Osteocyte (in vitro differentiated cells): ENCODE measurements at regions not wholly inside any gene's neighbourhood (a gene's known extent, or its start where the extent isn't known, plus 50 kb on each side); places are given as distances from the start of the nearest gene placed in this dataset.

Experiments used
- DNase-seq: peaks from one replicate; pipeline ENCODE4 v3.0.0; 2021; ENCODE audit warnings: mixed read lengths; ENCODE audit not compliant: unreplicated experiment; ENCODE audit errors: extremely low spot score
- H3K27ac Mint-ChIP-seq: one replicate; pipeline ENCODE4 v1.8.0; 2021; ENCODE audit warnings: mild to moderate bottlenecking, mixed read lengths; ENCODE audit not compliant: unreplicated experiment
- H3K27me3 Mint-ChIP-seq: one replicate; pipeline ENCODE4 v1.8.0; 2021; ENCODE audit warnings: mixed read lengths; ENCODE audit not compliant: unreplicated experiment
- H3K36me3 Mint-ChIP-seq: one replicate; pipeline ENCODE4 v1.8.0; 2021; ENCODE audit warnings: mixed read lengths; ENCODE audit not compliant: unreplicated experiment
- H3K4me1 Mint-ChIP-seq: one replicate; pipeline ENCODE4 v1.8.0; 2021; ENCODE audit warnings: mixed read lengths; ENCODE audit not compliant: unreplicated experiment
- H3K4me3 Mint-ChIP-seq: one replicate; pipeline ENCODE4 v1.8.0; 2021; ENCODE audit warnings: mild to moderate bottlenecking, moderate library complexity, mixed read lengths; ENCODE audit not compliant: unreplicated experiment
- H3K9me3 Mint-ChIP-seq: one replicate; pipeline ENCODE4 v1.8.0; 2021; ENCODE audit warnings: mixed read lengths; ENCODE audit not compliant: unreplicated experiment
- TF ChIP-seq, protein P1 (sequence below): fragments of 200-600 bp; sonication (generic); IDR thresholded peaks from 2 replicates; pipeline ENCODE4 v1.5.0; 2021; ENCODE audit warnings: antibody characterized with exemption, mild to moderate bottlenecking, moderate library complexity

DNA sequence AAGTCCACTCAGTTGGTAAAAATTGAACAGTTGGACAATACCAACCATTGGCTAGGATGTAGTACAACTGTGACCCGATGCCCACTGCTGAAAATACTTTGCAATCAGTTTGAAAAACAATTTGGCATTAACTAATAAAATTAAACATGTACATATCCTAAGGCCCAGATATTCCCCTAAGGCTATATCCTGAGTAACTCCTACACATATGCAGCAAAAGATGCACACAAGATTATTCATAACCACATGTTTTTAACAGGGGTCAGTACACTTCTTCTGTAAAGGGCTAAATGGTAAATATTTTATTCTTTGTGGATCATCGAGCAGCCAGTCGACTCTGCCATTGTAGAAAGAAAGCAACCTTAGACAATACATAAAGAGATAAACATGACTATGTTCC, 116.3 kb downstream of the MEX3B start:
- DNase-seq: no peak
- Mint-ChIP-seq H3K4me3 (no peak overlapping the region), H3K36me3 (peaks cover 3% of the 10 kb centered on the region), H3K27me3 (no peaks in the 10 kb centered on the region), H3K27ac (no peak overlapping the region), H3K9me3 (no peaks in the 10 kb centered on the region), H3K4me1 (no peaks in the 10 kb centered on the region)
- TF ChIP-seq, protein P1, sequence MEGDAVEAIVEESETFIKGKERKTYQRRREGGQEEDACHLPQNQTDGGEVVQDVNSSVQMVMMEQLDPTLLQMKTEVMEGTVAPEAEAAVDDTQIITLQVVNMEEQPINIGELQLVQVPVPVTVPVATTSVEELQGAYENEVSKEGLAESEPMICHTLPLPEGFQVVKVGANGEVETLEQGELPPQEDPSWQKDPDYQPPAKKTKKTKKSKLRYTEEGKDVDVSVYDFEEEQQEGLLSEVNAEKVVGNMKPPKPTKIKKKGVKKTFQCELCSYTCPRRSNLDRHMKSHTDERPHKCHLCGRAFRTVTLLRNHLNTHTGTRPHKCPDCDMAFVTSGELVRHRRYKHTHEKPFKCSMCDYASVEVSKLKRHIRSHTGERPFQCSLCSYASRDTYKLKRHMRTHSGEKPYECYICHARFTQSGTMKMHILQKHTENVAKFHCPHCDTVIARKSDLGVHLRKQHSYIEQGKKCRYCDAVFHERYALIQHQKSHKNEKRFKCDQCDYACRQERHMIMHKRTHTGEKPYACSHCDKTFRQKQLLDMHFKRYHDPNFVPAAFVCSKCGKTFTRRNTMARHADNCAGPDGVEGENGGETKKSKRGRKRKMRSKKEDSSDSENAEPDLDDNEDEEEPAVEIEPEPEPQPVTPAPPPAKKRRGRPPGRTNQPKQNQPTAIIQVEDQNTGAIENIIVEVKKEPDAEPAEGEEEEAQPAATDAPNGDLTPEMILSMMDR: no peak

DNA sequence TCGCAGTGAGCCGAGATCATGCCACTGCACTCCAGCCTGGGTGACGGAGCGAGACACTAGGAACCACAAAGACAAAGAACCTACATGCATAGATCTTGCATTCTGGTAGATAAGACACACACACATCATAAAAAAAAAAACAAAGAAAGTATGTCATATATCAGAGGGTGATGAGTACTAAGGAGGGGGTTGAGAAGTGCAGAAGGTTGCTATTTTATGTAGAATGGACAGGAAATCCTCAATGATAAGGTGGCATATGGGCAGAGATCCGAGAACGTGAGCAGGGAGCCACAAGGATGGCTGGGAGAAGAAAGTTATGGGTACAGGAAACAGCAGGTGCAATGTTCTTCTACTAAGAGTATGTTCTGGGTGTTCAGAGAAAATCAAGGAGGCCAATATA, 118.8 kb downstream of the MEX3B start:
- no peak for DNase-seq
- H3K4me1 Mint-ChIP-seq: peaks cover 7% of the 10 kb centered on the region
- H3K27ac Mint-ChIP-seq: no peak overlapping the region
- peaks cover 3% of the 10 kb centered on the region for H3K36me3 Mint-ChIP-seq
- no peak overlapping the region for H3K4me3 Mint-ChIP-seq
- no peaks in the 10 kb centered on the region for H3K9me3 Mint-ChIP-seq
- TF ChIP-seq, protein P1: no peak
- H3K27me3 Mint-ChIP-seq: no peaks in the 10 kb centered on the region

DNA sequence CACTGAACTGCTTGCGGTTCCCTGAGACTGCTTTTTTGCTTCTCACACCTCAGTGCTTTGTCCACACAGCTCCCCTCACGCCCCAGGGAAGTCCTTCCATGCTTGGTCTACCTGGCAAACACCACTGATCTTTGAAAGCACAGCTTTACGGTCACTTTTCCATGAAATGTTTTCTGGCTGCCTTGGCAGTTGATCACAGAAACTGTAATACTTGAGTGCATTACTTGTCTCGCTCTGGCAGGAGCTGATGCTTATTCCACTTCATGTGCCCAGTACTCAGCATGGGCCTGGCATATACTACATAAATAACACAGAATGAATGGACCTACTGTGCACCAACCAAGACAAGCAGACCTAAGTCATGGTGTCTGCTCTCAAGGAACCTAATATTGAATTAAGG, 121.1 kb downstream of the MEX3B start:
- H3K27me3 Mint-ChIP-seq: no peaks in the 10 kb centered on the region
- H3K27ac Mint-ChIP-seq: no peak overlapping the region
- TF ChIP-seq, protein P1: no peak
- H3K4me1 Mint-ChIP-seq: peaks cover 7% of the 10 kb centered on the region
- H3K9me3 Mint-ChIP-seq: peaks cover 12% of the 10 kb centered on the region
- H3K36me3 Mint-ChIP-seq: peaks cover 11% of the 10 kb centered on the region
- peak; percentile 56 for DNase-seq
- no peak overlapping the region for H3K4me3 Mint-ChIP-seq

DNA sequence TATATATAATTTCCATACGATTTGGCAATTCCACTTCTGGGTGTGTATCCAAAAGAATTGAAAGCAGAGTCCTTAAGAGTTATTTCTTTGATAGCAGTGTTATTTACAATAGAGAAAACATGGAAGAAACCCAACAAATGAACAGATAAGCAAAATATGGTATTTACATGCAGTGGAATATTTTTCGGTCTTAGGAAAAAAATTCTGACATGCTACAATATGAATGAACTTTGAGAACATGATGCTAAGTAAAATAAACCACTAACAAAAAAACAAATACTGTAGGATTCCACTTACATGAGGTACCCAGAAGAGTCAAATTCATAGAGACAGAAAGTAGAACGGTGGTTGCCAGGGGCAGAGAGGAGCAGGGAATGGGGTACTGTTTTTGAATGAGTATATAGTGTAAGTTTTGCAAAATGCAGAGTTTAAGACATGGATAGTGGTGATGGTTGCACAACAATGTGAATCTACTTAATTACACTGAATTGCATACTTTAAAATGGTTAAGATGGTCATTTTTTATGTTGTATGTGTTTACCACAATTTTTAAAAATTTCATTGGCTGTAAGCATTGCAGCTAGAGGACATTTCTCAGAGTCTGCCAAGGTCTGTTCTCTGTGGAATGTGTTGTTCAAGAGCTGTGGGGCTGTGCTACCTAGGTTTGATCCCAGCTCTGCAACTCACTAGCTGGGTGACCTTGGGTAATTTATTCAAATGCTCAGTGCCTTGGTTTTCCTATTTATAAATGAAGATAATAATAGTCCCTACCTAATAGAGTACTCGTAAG, 122.1 kb downstream of the MEX3B start:
- Mint-ChIP-seq H3K4me3 (no peak overlapping the region), H3K4me1 (peaks cover 7% of the 10 kb centered on the region), H3K27me3 (no peaks in the 10 kb centered on the region), H3K36me3 (peaks cover 11% of the 10 kb centered on the region), H3K27ac (no peak overlapping the region), H3K9me3 (peaks cover 13% of the 10 kb centered on the region)
- DNase-seq: no peak
- TF ChIP-seq, protein P1: no peak

DNA sequence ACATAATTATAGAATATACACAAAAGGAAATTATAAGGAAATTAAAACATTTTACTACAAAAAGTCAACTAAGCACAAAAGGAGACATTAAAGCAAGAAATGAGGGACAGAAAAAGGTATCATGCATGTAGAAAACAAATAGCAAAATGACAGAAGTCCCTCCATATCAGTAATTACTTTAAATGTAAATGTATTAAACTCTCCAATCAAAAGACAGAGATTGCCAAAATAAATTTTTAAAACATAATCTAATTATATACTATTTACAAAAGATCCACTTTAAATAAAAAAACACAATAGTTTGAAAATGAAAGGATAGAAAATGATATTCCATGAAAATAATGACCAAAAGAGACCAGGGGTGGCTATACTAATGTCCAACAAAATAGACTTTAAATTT, 123.7 kb downstream of the MEX3B start:
- Mint-ChIP-seq H3K9me3 (peaks cover 19% of the 10 kb centered on the region), H3K4me1 (peaks cover 7% of the 10 kb centered on the region)
- no peak for DNase-seq

More for the DNA sequence above, 123.7 kb downstream of the MEX3B start:
- Mint-ChIP-seq H3K27me3 (no peaks in the 10 kb centered on the region), H3K27ac (no peak overlapping the region), H3K36me3 (peaks cover 15% of the 10 kb centered on the region), H3K4me3 (no peak overlapping the region)
- TF ChIP-seq, protein P1: no peak
